OCI-LY7 (cell line): ENCODE measurements at regions not wholly inside any gene's neighbourhood (a gene's known extent, or its start where the extent isn't known, plus 50 kb on each side); places are given as distances from the start of the nearest gene placed in this dataset.

ENCODE experiments used
- EZH2phosphoT487 ChIP-seq: fragments of 200-600 bp; sonication (generic); IDR thresholded peaks from 2 replicates; pipeline ENCODE4 v1.6.1; 2018; ENCODE audit warnings: low read depth, borderline replicate concordance, mild to moderate bottlenecking, mixed run types, antibody characterized with exemption, low read length, moderate library complexity, mixed read lengths
- TF ChIP-seq, protein P1 (sequence below): fragments of 200-600 bp; sonication (generic); conservative IDR thresholded peaks from 2 replicates; pipeline ENCODE4 v1.5.1; 2014; ENCODE audit warnings: mild to moderate bottlenecking, antibody characterized with exemption, low read length, moderate library complexity, mixed read lengths

DNA sequence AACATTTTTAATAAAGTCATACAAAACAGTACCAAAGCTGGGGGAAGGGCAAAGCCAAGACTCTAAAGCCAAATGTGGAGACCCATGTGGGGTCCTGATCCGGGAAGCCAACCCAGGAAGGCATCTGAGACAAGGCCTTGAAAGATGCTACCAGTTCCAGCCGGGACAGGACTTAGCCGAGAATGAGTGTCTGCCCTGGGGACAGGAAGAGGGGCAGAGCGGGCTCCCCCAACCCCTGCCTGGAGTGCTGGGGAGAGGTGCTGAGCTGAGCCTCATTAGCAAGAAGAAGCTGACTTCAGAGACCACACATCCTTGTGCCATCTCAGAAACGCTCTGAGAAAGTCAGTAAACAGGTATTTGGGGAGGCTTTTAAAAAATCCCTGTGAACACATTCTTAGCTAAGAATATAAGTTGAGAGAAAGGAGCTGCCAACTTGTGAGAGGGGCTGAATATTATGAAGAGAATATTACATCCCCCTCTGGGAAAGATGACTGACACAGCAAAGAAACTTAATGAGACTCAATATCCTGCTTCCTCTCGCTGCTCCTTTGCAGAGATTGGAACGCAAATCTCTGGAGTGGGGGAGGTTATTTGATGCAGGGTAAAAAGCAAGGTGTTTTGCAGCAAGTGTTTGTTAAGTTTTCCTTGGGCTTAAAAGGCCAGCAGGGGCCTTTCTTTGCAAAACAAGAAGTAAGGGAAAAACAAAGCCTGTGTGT, 103.3 kb upstream of the KCND3 start:
- TF ChIP-seq, protein P1, sequence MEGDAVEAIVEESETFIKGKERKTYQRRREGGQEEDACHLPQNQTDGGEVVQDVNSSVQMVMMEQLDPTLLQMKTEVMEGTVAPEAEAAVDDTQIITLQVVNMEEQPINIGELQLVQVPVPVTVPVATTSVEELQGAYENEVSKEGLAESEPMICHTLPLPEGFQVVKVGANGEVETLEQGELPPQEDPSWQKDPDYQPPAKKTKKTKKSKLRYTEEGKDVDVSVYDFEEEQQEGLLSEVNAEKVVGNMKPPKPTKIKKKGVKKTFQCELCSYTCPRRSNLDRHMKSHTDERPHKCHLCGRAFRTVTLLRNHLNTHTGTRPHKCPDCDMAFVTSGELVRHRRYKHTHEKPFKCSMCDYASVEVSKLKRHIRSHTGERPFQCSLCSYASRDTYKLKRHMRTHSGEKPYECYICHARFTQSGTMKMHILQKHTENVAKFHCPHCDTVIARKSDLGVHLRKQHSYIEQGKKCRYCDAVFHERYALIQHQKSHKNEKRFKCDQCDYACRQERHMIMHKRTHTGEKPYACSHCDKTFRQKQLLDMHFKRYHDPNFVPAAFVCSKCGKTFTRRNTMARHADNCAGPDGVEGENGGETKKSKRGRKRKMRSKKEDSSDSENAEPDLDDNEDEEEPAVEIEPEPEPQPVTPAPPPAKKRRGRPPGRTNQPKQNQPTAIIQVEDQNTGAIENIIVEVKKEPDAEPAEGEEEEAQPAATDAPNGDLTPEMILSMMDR = no peak
- TF ChIP-seq EZH2phosphoT487 = no peak
